A549 (cell line): ENCODE measurements at regions not wholly inside any gene's neighbourhood (a gene's known extent, or its start where the extent isn't known, plus 50 kb on each side); places are given as distances from the start of the nearest gene placed in this dataset.

Source experiments
- ATAC-seq, 2 experiments: fragments of 200-7000 bp in 1 of 2; fragments of >200 bp in 1 of 2; cut with Nextera tagmentation in 1 of 2; cut with Tn5 transposase in 1 of 2; 3 replicates each; pipeline versions ENCODE4 v1.8.0 to v1.9.1; 2018 to 2020; ENCODE audit warnings: mild to moderate bottlenecking in 1 of 2, moderate library complexity in 1 of 2
- CTCF ChIA-PET: fragments of 300-600 bp; sonication (Branson Sonifier 250); formaldehyde crosslinking; extraction: SDS; loops from one replicate; lab custom pipeline; 2021; ENCODE audit warnings: antibody characterized with exemption, inconsistent platforms; lab: Yijun Ruan, JAX
- POLR2A ChIA-PET: fragments of 350-600 bp; formaldehyde crosslinking; extraction: SDS; loops from one replicate; lab custom pipeline; 2021; ENCODE audit warnings: antibody characterized with exemption, inconsistent platforms; lab: Yijun Ruan, JAX
- DNase-seq, 2 experiments: peaks; one replicate each; pipeline versions ENCODE4 v3.0.0 to v3.0.0-alpha.2; 2011 to 2016; ENCODE audit warnings: low read depth in 1 of 2, low spot score in 1 of 2
- FAIRE-seq: peaks from 2 replicates; lab custom pipeline; 2011; peaks lifted over from hg19 to GRCh38; lab: Jason Lieb, UNC
- H3K27ac ChIP-seq, 2 experiments: fragments of >200 bp; sonication (Bioruptor Twin); formaldehyde crosslinking; 3 replicates each; pipeline ENCODE4 v1.5.1; 2016 to 2017
- H3K4me1 ChIP-seq: fragments of >200 bp; sonication (Bioruptor Twin); formaldehyde crosslinking; 3 replicates; pipeline ENCODE4 v1.6.1; 2016
- H3K4me2 ChIP-seq: fragments of >200 bp; sonication (Bioruptor Twin); formaldehyde crosslinking; 3 replicates; pipeline ENCODE4 v1.6.1; 2016
- H3K4me3 ChIP-seq: fragments of >200 bp; sonication (Bioruptor Twin); formaldehyde crosslinking; 3 replicates; pipeline ENCODE4 v1.5.1; 2016
- H3K9me3 ChIP-seq: fragments of >200 bp; sonication (Bioruptor Twin); formaldehyde crosslinking; 3 replicates; pipeline ENCODE4 v1.6.1; 2016
- ATOH8 ChIP-seq: fragments of 250-450 bp; sonication (Bioruptor Pico); IDR thresholded peaks from 2 replicates; pipeline ENCODE4 v1.5.0; 2020; ENCODE audit warnings: low read depth, mild to moderate bottlenecking, moderate library complexity
- BHLHE40 ChIP-seq: IDR thresholded peaks from 2 replicates; pipeline ENCODE4 v1.6.1; 2012; ENCODE audit warnings: low read depth, low read length, inconsistent platforms
- CBX2 ChIP-seq: fragments of 200-600 bp; sonication (generic); IDR thresholded peaks from 2 replicates; pipeline ENCODE4 v1.6.1; 2016; ENCODE audit warnings: low read depth, mild to moderate bottlenecking, borderline replicate concordance
- CBX8 ChIP-seq: fragments of 200-600 bp; sonication (generic); IDR thresholded peaks from 2 replicates; pipeline ENCODE4 v1.6.1; 2016
- CEBPB ChIP-seq, 2 experiments: fragments of >200 bp in 1 of 2; sonication (Bioruptor Twin) in 1 of 2; formaldehyde crosslinking in 1 of 2; IDR thresholded peaks; 2 replicates each; pipeline ENCODE4 v1.6.1; 2012 to 2016
- ELK1 ChIP-seq: fragments of 150-350 bp; IDR thresholded peaks from 2 replicates; pipeline ENCODE4 v1.6.1; 2014; ENCODE audit warnings: low read depth, mild to moderate bottlenecking, low read length
- EP300 ChIP-seq, 2 experiments: fragments of >200 bp; sonication (Bioruptor Twin); formaldehyde crosslinking; IDR thresholded peaks; 2 replicates in 1 of 2; 3 replicates in 1 of 2; pipeline ENCODE4 v1.6.1; 2016 to 2017
- ESRRA ChIP-seq: fragments of 150-350 bp; IDR thresholded peaks from 2 replicates; pipeline ENCODE4 v1.6.1; 2014; ENCODE audit warnings: mild to moderate bottlenecking, low read length, borderline replicate concordance
- FOSL2 ChIP-seq, 2 experiments: fragments of 450-650 bp in 1 of 2; fragments of >200 bp in 1 of 2; sonication (Bioruptor Twin) in 1 of 2; formaldehyde crosslinking; IDR thresholded peaks; 2 replicates each; pipeline versions ENCODE4 v1.5.0 to v1.6.1; 2016 to 2020; ENCODE audit warnings: mild to moderate bottlenecking in 1 of 2, moderate library complexity in 1 of 2
- GATA3 ChIP-seq: IDR thresholded peaks from 2 replicates; pipeline ENCODE4 v1.6.1; 2012; ENCODE audit warnings: borderline replicate concordance
- HEYL ChIP-seq: fragments of 250-450 bp; sonication (Bioruptor Pico); IDR thresholded peaks from 2 replicates; pipeline ENCODE4 v1.8.0; 2021; ENCODE audit warnings: mild to moderate bottlenecking, moderate library complexity
- HOXA7 ChIP-seq: fragments of 250-450 bp; sonication (Bioruptor Pico); IDR thresholded peaks from 2 replicates; pipeline ENCODE4 v1.5.0; 2020; ENCODE audit warnings: mild to moderate bottlenecking, moderate library complexity
- JUN ChIP-seq, 2 experiments: fragments of >200 bp; sonication (Bioruptor Twin); formaldehyde crosslinking; IDR thresholded peaks; 2 replicates in 1 of 2; 3 replicates in 1 of 2; pipeline ENCODE4 v1.6.1; 2016 to 2017
- KDM1A ChIP-seq: fragments of 200-600 bp; sonication (generic); IDR thresholded peaks from 2 replicates; pipeline ENCODE4 v1.6.1; 2016; ENCODE audit warnings: low read depth, mild to moderate bottlenecking
- MYC ChIP-seq: IDR thresholded peaks from 2 replicates; pipeline ENCODE4 v1.6.1; 2012; ENCODE audit warnings: mild to moderate bottlenecking, inconsistent platforms, low read length, improper control_type of control experiment, borderline replicate concordance
- NPAS2 ChIP-seq: fragments of 250-450 bp; sonication (Bioruptor Pico); IDR thresholded peaks from 2 replicates; pipeline ENCODE4 v1.8.0; 2022; ENCODE audit warnings: mild to moderate bottlenecking, moderate library complexity, borderline replicate concordance
- POLR2A ChIP-seq: IDR thresholded peaks from 2 replicates; pipeline ENCODE4 v1.6.1; 2012; ENCODE audit warnings: mild to moderate bottlenecking, low read length
- REST ChIP-seq: fragments of 200-600 bp; sonication (generic); IDR thresholded peaks from 2 replicates; pipeline ENCODE4 v1.6.1; 2016; ENCODE audit warnings: antibody characterized with exemption, mild to moderate bottlenecking, moderate library complexity
- RFX5 ChIP-seq: fragments of 450-650 bp; IDR thresholded peaks from 2 replicates; pipeline ENCODE4 v1.7.1; 2014; ENCODE audit warnings: antibody characterized with exemption, mild to moderate bottlenecking, moderate library complexity
- SREBF2 ChIP-seq: fragments of 450-650 bp; IDR thresholded peaks from 2 replicates; pipeline ENCODE4 v1.6.1; 2014; ENCODE audit warnings: mild to moderate bottlenecking, moderate library complexity
- TP53 ChIP-seq: fragments of 250-450 bp; sonication (Bioruptor Pico); IDR thresholded peaks from 2 replicates; pipeline ENCODE4 v1.5.0; 2021; ENCODE audit warnings: mild to moderate bottlenecking, moderate library complexity
- ZSCAN20 ChIP-seq: fragments of 250-450 bp; sonication (Bioruptor Pico); IDR thresholded peaks from 2 replicates; pipeline ENCODE4 v1.8.0; 2022; ENCODE audit warnings: mild to moderate bottlenecking, moderate library complexity
- WGBS: methylation state at CpG from one replicate; pipeline ENCODE4 v1.1.6; 2017; ENCODE audit errors: missing lambda C conversion rate; 5-methylcytosine and 5-hydroxymethylcytosine counted together
- TF ChIP-seq, protein P1 (sequence below): fragments of 450-650 bp; IDR thresholded peaks from 2 replicates; pipeline ENCODE4 v1.6.1; 2014; ENCODE audit warnings: antibody characterized with exemption
- TF ChIP-seq, protein P2 (sequence below): IDR thresholded peaks from 2 replicates; pipeline ENCODE4 v1.6.1; 2012
- TF ChIP-seq, protein P3 (sequence below): IDR thresholded peaks from 2 replicates; pipeline ENCODE4 v1.6.1; 2012

DNA sequence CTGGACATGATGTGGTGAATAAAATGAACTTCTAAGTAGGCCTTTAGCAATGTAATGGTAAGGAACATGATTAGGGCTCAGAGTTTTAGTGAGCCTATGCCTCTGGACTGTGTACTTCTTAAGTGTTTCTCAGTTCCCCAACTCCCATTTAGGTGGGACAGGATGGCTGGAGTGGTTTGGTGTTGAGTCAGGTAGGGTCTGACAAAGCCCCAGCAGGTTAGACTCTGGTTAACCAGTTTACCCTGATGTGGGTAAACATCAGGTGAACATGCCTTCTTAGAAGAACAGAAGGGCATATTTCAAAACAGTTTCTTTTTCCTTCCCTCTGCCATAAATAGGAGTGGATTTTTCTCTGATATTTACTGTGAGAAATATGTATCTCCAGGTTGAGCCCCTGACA is 1548.7 kb downstream of the GRIK2 start:
- H3K4me2 ChIP-seq: no peak overlapping the region
- TF ChIP-seq NPAS2 (CRISPR knock-in tag): no peak
- TF ChIP-seq CBX8: no peak
- no peak for TF ChIP-seq JUN (IDR thresholded peaks at IDR 0.05)
- TF ChIP-seq SREBF2: no peak
- no peak for TF ChIP-seq RFX5
- no peak for TF ChIP-seq HOXA7 (CRISPR knock-in tag)
- TF ChIP-seq ESRRA: no peak
- TF ChIP-seq MYC: no peak
- no peak for TF ChIP-seq CBX2
- TF ChIP-seq FOSL2 (IDR thresholded peaks at IDR 0.05): no peak
- TF ChIP-seq FOSL2 (CRISPR knock-in tag; IDR thresholded peaks at IDR 0.05): no peak
- no peak for TF ChIP-seq TP53 (CRISPR knock-in tag)
- TF ChIP-seq POLR2A: no peak
- TF ChIP-seq, protein P1, sequence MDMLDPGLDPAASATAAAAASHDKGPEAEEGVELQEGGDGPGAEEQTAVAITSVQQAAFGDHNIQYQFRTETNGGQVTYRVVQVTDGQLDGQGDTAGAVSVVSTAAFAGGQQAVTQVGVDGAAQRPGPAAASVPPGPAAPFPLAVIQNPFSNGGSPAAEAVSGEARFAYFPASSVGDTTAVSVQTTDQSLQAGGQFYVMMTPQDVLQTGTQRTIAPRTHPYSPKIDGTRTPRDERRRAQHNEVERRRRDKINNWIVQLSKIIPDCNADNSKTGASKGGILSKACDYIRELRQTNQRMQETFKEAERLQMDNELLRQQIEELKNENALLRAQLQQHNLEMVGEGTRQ: no peak
- TF ChIP-seq BHLHE40: no peak
- no peak for TF ChIP-seq EP300 (IDR thresholded peaks at IDR 0.05)
- TF ChIP-seq REST: no peak
- TF ChIP-seq GATA3: no peak
- no peak overlapping the region for H3K27ac ChIP-seq
- no peak overlapping the region for H3K4me3 ChIP-seq
- DNase-seq (no peak), ATAC-seq (no peak), FAIRE-seq (no peak)
- no peaks in the 10 kb centered on the region for H3K9me3 ChIP-seq
- ChIA-PET CTCF (no interaction called here), POLR2A (no interaction called here)
- H3K4me1 ChIP-seq: no peaks in the 10 kb centered on the region

- no peak for FAIRE-seq
- ATAC-seq: no peak
- no peak overlapping the region for H3K4me3 ChIP-seq
- 12% methylated on average over 3 of the region's 3 CpGs for WGBS
- no peaks in the 10 kb centered on the region for H3K9me3 ChIP-seq
- H3K4me2 ChIP-seq: no peak overlapping the region
- TF ChIP-seq ELK1 (no peak), ZSCAN20 (CRISPR knock-in tag) (no peak), SREBF2 (no peak), CBX2 (no peak), KDM1A (no peak), HEYL (no peak), CEBPB (IDR thresholded peaks at IDR 0.05) (no peak), ATOH8 (CRISPR knock-in tag) (no peak)
- TF ChIP-seq, protein P2, sequence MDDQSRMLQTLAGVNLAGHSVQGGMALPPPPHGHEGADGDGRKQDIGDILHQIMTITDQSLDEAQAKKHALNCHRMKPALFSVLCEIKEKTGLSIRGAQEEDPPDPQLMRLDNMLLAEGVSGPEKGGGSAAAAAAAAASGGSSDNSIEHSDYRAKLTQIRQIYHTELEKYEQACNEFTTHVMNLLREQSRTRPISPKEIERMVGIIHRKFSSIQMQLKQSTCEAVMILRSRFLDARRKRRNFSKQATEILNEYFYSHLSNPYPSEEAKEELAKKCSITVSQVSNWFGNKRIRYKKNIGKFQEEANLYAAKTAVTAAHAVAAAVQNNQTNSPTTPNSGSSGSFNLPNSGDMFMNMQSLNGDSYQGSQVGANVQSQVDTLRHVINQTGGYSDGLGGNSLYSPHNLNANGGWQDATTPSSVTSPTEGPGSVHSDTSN: no peak
- TF ChIP-seq, protein P3, sequence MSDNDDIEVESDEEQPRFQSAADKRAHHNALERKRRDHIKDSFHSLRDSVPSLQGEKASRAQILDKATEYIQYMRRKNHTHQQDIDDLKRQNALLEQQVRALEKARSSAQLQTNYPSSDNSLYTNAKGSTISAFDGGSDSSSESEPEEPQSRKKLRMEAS: no peak
- TF ChIP-seq, protein P1: no peak
- H3K4me1 ChIP-seq: no peaks in the 10 kb centered on the region
- no peak for DNase-seq
- POLR2A ChIA-PET: no interaction called here
- H3K27ac ChIP-seq: no peak overlapping the region
- CTCF ChIA-PET: no interaction called here
Measured at GRCh38 chr6:102936959-102937358, 1543.5 kb downstream of the GRIK2 start.
